ENCODE measurements at regions not wholly inside any gene's neighbourhood (a gene's known extent, or its start where the extent isn't known, plus 50 kb on each side); places are given as distances from the start of the nearest gene placed in this dataset.

GRCh38 chr2:128624956-128625355, 306.3 kb upstream of the HS6ST1 start:
- TF ChIP-seq CTCF (IDR thresholded peaks at IDR 0.05) = no peak
- no peak for TF ChIP-seq ATF2 (CRISPR knock-in tag; IDR thresholded peaks at IDR 0.05; ENCODE audit: borderline replicate concordance, low read depth)
- TF ChIP-seq CREM (CRISPR knock-in tag; IDR thresholded peaks at IDR 0.05) = no peak
- no peak for TF ChIP-seq IRF2 (CRISPR knock-in tag; IDR thresholded peaks at IDR 0.05; ENCODE audit: borderline replicate concordance, low read depth)
- TF ChIP-seq SP1 (CRISPR knock-in tag; conservative IDR thresholded peaks at IDR 0.05) = no peak
- no peak for TF ChIP-seq PREB (CRISPR knock-in tag; IDR thresholded peaks at IDR 0.05; ENCODE audit: borderline replicate concordance)
- no peak for TF ChIP-seq ZBTB21 (CRISPR knock-in tag; IDR thresholded peaks at IDR 0.05; ENCODE audit: borderline replicate concordance)
- no peak for TF ChIP-seq MAX (CRISPR knock-in tag; IDR thresholded peaks at IDR 0.05)
- TF ChIP-seq TEAD4 (CRISPR knock-in tag; IDR thresholded peaks at IDR 0.05) = no peak
- no peak for TF ChIP-seq ZNF512 (CRISPR knock-in tag; IDR thresholded peaks at IDR 0.05; ENCODE audit: borderline replicate concordance)
- no peak for TF ChIP-seq IRF1 (CRISPR knock-in tag; IDR thresholded peaks at IDR 0.05)
- no peak for TF ChIP-seq CREB1 (CRISPR knock-in tag; IDR thresholded peaks at IDR 0.05)
- no peak for TF ChIP-seq E2F4 (CRISPR knock-in tag; IDR thresholded peaks at IDR 0.05; ENCODE audit: borderline replicate concordance, low read depth)
